Activated naive CD4-positive, alpha-beta T cell treated with anti-CD3 and anti-CD28 coated beads for 36 hours (primary cell): ENCODE measurements at regions not wholly inside any gene's neighbourhood (a gene's known extent, or its start where the extent isn't known, plus 50 kb on each side); places are given as distances from the start of the nearest gene placed in this dataset.
"Not testable (repeated sequence)": the region's sequence is repeated elsewhere in the genome, so short reads cannot be mapped to it uniquely, and the experiment has no call there.

Experiments
- CTCF ChIA-PET: fragments of 350-600 bp; sonication (Branson Sonifier 250); formaldehyde crosslinking; loops from one replicate; lab custom pipeline; 2021; ENCODE audit warnings: antibody characterized with exemption; lab: Charles Lee
- DNase-seq: peaks from one replicate; pipeline ENCODE4 v3.0.0-alpha.2; 2020
- H3K27ac Mint-ChIP-seq: one replicate; pipeline ENCODE4 v1.8.0; 2021; ENCODE audit warnings: mild to moderate bottlenecking, mixed read lengths
- H3K27me3 Mint-ChIP-seq: one replicate; pipeline ENCODE4 v1.8.0; 2021; ENCODE audit warnings: low read depth, mixed read lengths
- H3K36me3 Mint-ChIP-seq: one replicate; pipeline ENCODE4 v1.8.0; 2021; ENCODE audit warnings: low read depth, mixed read lengths
- H3K4me1 Mint-ChIP-seq: one replicate; pipeline ENCODE4 v1.8.0; 2021; ENCODE audit warnings: low read depth, mixed read lengths
- H3K4me3 Mint-ChIP-seq: one replicate; pipeline ENCODE4 v1.8.0; 2021; ENCODE audit warnings: mild to moderate bottlenecking, moderate library complexity, mixed read lengths
- H3K9me3 Mint-ChIP-seq: one replicate; pipeline ENCODE4 v1.8.0; 2021; ENCODE audit warnings: mixed read lengths
- intact Hi-C: fragments of 100-400 bp; cut with micrococcal nuclease; formaldehyde crosslinking; loops from one replicate; pipeline ENCODE4 v1.15.1; 2023

DNA sequence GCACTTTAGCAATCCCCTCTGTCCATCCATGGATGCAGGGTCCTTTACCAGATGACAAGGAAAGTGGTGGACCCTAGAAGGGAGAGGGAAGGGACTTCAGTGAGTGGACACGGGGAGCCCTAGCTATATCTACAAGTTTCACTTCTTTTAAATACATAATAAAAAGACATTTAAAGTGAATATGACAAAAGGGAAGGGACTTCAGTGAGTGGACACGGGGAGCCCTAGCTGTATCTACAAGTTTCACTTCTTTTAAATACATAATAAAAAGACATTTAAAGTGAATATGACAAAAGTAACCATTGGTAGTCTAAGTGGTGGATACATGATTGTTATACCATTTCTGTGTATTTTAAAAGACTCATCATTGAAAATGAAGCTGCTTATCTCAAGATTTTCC lies 81.9 kb upstream of the HES1 start:
- CTCF ChIA-PET: no interaction called here

DNA sequence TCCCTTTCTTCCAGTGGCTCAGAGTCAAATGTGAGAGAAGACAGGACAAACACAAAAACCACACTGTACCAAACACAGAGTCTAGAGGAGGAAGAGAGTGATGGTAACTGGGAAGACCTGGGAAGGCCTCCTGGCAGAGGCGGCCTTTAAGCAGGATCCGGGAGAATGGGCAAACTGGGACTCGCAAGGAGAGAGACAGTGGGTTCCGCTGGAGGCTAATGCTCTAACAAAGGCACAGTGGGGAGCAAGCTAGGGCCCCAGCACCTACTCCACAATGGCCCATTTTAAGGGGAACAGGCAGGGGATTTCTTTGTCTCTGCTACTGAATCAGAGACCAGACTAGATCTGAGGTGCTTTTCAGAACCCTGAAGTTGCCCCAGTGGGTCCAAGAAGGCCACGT lies 81.4 kb upstream of the HES1 start:
- H3K27me3 Mint-ChIP-seq: peaks cover 10% of the 10 kb centered on the region
- peaks cover 2% of the 10 kb centered on the region for H3K36me3 Mint-ChIP-seq
- peaks cover 10% of the 10 kb centered on the region for H3K4me1 Mint-ChIP-seq
- peaks cover 20% of the 10 kb centered on the region for H3K9me3 Mint-ChIP-seq
- no peak for DNase-seq
- no peak overlapping the region for H3K4me3 Mint-ChIP-seq
- CTCF ChIA-PET: no interaction called here
- H3K27ac Mint-ChIP-seq: no peak overlapping the region
- intact Hi-C loops: no loop called here

More for the DNA sequence above, 81.9 kb upstream of the HES1 start:
- peaks cover 10% of the 10 kb centered on the region for H3K27me3 Mint-ChIP-seq
- peaks cover 2% of the 10 kb centered on the region for H3K36me3 Mint-ChIP-seq
- peaks cover 20% of the 10 kb centered on the region for H3K9me3 Mint-ChIP-seq
- no peak overlapping the region for H3K4me3 Mint-ChIP-seq
- no peak overlapping the region for H3K27ac Mint-ChIP-seq
- no peak for DNase-seq
- H3K4me1 Mint-ChIP-seq: peaks cover 10% of the 10 kb centered on the region
- intact Hi-C loops: no loop called here

DNA sequence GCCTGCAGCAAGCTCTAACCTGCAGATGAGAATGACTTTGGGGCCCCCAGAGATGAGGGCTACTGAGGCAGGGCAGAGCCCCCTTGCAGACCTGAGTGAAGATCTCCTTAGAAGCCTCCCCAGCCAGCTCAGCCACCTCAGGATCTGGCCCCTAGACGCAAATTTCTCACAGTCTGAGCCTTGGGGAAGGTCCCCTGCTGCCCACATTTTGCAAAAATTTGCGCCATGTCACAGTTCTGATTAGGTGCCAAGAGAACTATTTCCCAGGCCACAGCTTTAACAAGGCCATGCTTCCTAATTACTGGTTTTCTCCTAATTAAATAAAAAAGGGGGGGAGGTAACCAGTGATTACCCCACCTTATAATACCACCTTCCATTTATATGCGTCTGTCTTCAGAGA lies 81.0 kb upstream of the HES1 start:
- peaks cover 10% of the 10 kb centered on the region for H3K4me1 Mint-ChIP-seq
- CTCF ChIA-PET: no interaction called here

DNA sequence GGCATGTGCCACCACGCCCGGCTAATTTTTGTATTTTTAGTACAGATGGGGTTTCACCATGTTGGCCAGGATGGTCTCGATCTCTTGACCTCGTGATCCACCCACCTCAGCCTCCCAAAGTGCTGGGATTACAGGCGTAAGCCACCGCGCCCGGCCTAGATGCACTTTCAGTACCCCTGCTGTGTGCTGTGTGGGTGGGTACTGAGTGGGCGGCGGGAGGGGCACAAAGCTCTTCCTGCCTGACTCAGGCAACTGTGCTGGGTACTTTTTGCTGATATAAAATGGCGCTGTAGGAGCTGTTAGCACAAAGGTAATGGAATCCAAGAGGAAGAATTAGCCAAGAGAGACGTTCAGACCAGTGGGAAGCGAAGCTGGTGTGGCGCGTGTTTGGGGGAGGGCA lies 79.6 kb upstream of the HES1 start:
- H3K9me3 Mint-ChIP-seq, H3K36me3 Mint-ChIP-seq, intact Hi-C loops, H3K27ac Mint-ChIP-seq, DNase-seq, H3K4me3 Mint-ChIP-seq, H3K4me1 Mint-ChIP-seq, CTCF ChIA-PET: not testable (repeated sequence)
- peaks cover 10% of the 10 kb centered on the region for H3K27me3 Mint-ChIP-seq

More for the DNA sequence above, 81.0 kb upstream of the HES1 start:
- Mint-ChIP-seq H3K27ac (no peak overlapping the region), H3K27me3 (peaks cover 10% of the 10 kb centered on the region), H3K9me3 (peaks cover 20% of the 10 kb centered on the region), H3K4me3 (no peak overlapping the region), H3K36me3 (peaks cover 2% of the 10 kb centered on the region)
- intact Hi-C loops: no loop called here
- no peak for DNase-seq

DNA sequence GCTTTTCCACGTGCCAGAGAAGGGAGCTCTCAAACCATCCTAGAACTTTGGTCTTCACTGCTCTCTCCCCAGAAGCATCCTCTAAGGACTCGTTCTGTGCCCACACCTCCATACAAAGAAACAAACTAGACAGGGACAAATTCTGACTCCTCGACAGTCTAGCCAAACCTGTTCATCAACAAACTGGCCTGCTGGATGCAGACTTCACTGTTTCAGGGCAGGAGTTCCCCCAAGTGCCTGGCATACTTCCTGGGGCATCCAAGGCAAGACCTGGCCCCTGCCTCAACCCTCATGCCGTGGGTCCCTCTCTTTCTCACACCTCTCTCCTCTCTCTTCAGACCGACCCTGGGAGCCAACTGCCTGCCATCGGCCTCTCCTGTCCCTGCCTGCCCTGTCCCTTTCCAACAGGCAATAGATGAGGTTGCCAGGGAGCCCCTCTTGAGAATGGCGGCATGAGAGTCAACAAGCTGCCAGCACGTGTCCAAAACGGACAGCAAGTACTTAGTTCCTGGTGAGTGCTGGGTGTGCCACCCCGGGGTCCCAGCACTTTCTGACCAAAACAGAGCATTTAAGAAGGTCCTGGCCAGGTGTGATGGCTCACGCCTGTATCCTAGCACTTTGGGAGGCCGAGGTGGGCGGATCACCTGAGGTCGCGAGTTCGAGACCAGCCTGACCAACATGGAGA lies 79.1 kb upstream of the HES1 start:
- CTCF ChIA-PET: interaction anchor here (0.7 kb wide), 1 partner anchor 228 kb away, joined by 3 read pairs; no protein-coding TSS in a partner anchor
- peak overlapping the region; percentile 5 for H3K4me3 Mint-ChIP-seq
- no peak for DNase-seq

DNA sequence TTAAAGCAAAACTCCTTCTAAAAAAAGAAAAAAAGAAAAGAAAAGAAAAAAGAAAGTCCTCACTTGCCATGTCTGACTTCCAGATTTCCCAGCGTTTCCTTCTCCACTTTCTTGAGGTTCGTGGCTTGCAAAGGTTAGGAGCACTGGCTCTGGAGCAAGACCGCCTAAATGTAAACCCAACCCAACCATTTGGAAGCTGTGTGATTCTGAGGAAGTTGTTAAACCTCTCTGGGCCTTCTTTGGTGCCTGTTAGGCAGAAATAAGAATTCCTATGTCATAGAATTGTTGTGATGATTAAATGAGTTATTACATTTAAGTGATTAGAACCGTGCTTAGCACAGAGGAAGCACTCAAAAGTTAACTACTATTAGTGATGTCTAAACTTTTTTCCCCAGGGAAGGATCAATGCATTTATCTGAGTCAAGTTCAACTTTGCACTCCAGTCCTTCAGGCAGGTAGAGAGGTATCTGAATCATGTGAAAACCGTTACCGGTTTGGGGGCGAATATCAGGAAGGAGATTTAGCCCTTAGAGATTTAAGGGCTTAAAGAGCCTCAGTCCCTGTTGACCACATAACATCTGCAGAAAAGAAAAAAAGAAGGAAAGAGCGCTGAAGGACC lies 78.3 kb upstream of the HES1 start:
- Mint-ChIP-seq H3K9me3 (no peaks in the 10 kb centered on the region), H3K4me1 (peaks cover 10% of the 10 kb centered on the region), H3K27ac (no peak overlapping the region), H3K27me3 (peaks cover 10% of the 10 kb centered on the region), H3K4me3 (peak overlapping the region; percentile 58), H3K36me3 (no peaks in the 10 kb centered on the region)
- DNase-seq: no peak
- intact Hi-C loops: loop anchor here (1.0 to 2.0 kb wide), 2 partner anchors 14 to 51 kb away; no protein-coding TSS in a partner anchor
- CTCF ChIA-PET: interaction anchor here (0.7 kb wide), 1 partner anchor 227 kb away, joined by 3 read pairs; no protein-coding TSS in a partner anchor

More for the DNA sequence above, 79.1 kb upstream of the HES1 start:
- intact Hi-C loops: no loop called here
- Mint-ChIP-seq H3K9me3 (peaks cover 2% of the 10 kb centered on the region), H3K4me1 (peaks cover 10% of the 10 kb centered on the region), H3K27ac (no peak overlapping the region), H3K27me3 (peaks cover 10% of the 10 kb centered on the region), H3K36me3 (peaks cover 1% of the 10 kb centered on the region)

DNA sequence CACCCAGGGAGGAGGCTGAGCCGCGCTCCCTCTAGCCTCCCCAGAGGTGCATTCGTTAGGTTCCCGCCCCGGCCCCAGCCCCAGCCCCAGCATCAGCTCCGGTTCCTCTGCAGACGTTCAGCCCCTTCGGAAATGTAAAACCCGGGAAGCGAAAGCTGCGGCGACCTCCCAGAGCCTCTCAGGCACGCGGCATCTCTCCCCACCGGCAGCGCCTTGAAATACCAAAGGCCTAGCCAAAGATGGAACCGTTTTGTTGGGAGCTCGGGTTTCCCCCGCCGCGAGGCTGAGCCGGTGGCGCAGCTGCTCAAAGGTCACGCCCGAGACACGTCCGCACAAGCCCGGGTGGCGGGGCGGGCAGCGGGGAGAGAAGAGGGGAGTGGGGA lies 77.8 kb upstream of the HES1 start:
- H3K27me3 Mint-ChIP-seq: peaks cover 7% of the 10 kb centered on the region
- peak; percentile 75 for DNase-seq
- CTCF ChIA-PET: no interaction called here
- peaks cover 10% of the 10 kb centered on the region for H3K4me1 Mint-ChIP-seq
- intact Hi-C loops: loop anchor here (1.0 to 2.0 kb wide), 2 partner anchors 13 to 51 kb away; no protein-coding TSS in a partner anchor
- H3K4me3 Mint-ChIP-seq: peak overlapping the region; percentile 58
- H3K9me3 Mint-ChIP-seq: no peaks in the 10 kb centered on the region
- no peaks in the 10 kb centered on the region for H3K36me3 Mint-ChIP-seq
- H3K27ac Mint-ChIP-seq: no peak overlapping the region

DNA sequence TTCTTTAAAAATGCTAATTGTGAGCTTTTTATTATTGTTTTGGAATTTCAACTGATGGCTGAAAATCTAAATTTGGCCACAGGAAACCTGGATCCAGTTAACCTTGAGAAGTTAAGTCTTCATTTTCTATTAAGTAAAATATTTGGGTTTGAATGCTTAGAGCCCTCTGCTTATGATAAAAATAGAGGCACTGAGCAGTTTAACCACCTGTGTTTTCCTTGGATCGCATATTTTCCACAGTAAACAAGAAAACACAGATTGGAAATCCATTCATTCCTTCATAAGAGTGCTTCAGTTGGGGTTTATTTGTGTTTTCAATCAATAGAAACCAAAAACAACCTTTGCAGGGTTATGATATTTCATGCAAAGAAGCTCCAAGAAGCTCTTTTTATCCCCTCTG lies 77.2 kb upstream of the HES1 start:
- Mint-ChIP-seq H3K4me1 (peaks cover 10% of the 10 kb centered on the region), H3K27ac (no peak overlapping the region), H3K9me3 (no peaks in the 10 kb centered on the region), H3K36me3 (no peaks in the 10 kb centered on the region), H3K27me3 (peaks cover 7% of the 10 kb centered on the region), H3K4me3 (no peak overlapping the region)
- CTCF ChIA-PET: interaction anchor here (1.2 kb wide), 1 partner anchor 257 kb away, joined by 3 read pairs; no protein-coding TSS in a partner anchor
- intact Hi-C loops: loop anchor here (1.0 to 2.0 kb wide), 2 partner anchors 13 to 50 kb away; no protein-coding TSS in a partner anchor
- DNase-seq: no peak

DNA sequence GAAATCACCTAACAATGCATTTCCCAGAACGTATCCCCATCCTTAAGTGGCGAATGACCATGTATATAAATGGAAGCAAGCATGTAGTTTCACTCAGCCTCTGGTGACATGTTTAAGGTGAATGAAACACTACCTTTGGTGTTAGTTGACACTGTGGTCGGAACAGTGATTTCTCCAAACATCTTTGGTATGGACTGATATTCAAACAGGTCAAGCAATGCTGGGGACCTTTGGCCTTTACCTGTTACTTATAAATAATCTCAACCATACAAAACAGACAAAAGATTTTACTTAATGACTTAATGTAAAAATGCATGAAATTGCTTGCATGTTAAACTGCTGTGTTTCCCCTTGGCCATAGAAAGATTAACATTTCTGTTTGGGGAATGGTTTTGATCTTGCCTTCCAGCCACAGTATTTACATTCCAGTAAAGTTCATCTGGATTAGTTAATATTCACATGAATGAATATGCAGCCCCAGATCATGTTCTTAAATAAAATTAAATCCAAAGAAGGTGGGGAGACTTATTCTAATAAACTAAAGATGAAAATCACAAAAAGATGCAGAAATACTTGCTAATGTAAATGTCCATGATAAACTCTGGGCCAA lies 74.4 kb upstream of the HES1 start:
- intact Hi-C loops: no loop called here
- H3K27ac Mint-ChIP-seq: no peak overlapping the region
- H3K27me3 Mint-ChIP-seq: peaks cover 5% of the 10 kb centered on the region
- no peak for DNase-seq
- CTCF ChIA-PET: interaction anchor here (0.6 kb wide), 1 partner anchor 44 kb away, joined by 5 read pairs; no protein-coding TSS in a partner anchor
- H3K36me3 Mint-ChIP-seq: no peaks in the 10 kb centered on the region
- H3K4me1 Mint-ChIP-seq: peaks cover 7% of the 10 kb centered on the region
- no peak overlapping the region for H3K4me3 Mint-ChIP-seq
- no peaks in the 10 kb centered on the region for H3K9me3 Mint-ChIP-seq

DNA sequence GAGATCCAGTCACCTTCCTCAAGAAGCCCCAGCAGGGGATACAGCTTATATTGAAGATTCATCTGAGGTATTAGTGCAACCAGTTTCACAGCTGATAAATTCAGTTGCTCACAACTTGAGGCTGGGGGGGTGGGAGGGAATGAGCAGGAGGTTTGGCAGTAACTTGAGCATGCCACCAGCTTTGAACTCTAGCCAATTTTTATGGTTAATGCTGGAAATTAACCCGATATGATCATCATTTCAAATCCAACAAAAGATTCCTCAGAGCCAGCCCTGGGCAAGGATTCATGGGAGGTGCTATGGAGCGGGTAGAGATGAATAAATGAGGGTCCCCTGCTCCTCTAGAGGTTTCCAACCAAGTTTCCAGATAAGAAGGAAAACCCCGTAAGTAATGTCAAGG lies 73.1 kb upstream of the HES1 start:
- Mint-ChIP-seq H3K27me3 (peaks cover 1% of the 10 kb centered on the region), H3K27ac (no peak overlapping the region), H3K9me3 (no peaks in the 10 kb centered on the region), H3K4me3 (no peak overlapping the region), H3K36me3 (no peaks in the 10 kb centered on the region), H3K4me1 (peaks cover 4% of the 10 kb centered on the region)
- CTCF ChIA-PET: no interaction called here
- intact Hi-C loops: no loop called here
- DNase-seq: no peak

DNA sequence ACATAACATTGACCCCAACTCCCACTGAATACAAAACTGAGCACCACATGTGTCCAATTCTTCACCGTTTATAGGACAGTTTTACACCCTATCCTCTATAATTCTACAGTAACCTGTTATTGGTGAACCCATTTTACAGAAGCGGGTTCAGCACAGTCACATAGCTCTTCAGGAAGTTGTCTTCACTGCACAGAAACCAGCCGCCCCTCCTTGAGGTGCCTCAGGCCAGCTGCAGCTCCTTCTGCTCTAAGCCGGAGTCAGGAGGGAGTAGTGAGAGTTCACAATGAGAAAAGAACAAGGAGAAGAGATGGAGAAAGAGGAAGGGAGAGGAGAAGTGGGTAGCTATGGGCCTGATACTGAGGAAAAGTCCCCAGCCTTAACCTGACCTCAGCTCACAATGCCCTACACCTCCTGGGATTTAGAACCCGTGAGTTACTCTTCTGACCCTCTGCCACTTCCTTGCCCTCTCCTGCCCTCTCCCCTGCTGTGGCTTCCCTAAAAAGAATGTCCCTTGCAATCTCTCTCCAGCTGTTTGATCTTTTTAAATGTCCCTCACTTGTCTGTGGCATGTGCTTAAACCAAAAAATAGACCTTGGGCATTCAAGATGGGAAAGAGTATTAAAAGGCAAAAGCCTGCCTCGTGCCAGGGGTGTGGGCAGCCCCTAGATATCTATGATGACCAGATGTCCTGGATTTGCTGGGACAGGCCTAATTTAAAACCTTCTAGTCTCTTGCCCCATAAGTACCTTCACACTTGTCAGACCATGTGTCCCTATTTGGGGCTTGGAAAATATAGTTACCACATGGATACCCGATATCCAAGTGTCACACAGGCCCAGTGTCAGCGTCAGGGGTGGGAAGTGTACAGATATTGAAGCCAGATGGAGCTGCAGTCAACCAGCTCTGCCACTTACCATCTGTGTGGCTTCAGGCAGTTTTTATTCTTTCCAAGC lies 71.3 kb upstream of the HES1 start:
- intact Hi-C loops: no loop called here
- Mint-ChIP-seq H3K4me3 (no peak overlapping the region), H3K27ac (no peak overlapping the region), H3K27me3 (peaks cover 4% of the 10 kb centered on the region), H3K4me1 (peaks cover 10% of the 10 kb centered on the region), H3K9me3 (no peaks in the 10 kb centered on the region), H3K36me3 (no peaks in the 10 kb centered on the region)
- DNase-seq: no peak
- CTCF ChIA-PET: no interaction called here

DNA sequence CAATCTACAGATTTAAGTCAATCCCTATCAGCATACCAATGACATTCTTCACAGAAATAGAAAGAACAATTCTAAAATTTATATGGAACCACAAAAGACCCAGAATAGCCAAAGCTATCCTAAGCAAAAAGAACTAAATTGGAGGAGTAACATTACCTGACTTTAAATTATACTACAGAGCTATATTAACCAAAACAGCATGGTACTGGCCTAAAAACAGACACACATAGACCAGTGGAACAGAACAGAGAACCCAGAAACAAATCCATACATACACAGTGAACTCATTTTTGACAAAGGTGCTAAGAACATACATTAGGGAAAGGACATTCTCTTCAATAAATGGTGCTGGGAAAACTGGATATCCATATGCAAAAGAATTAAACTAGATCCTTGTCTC lies 68.6 kb upstream of the HES1 start:
- H3K4me3 Mint-ChIP-seq, H3K27me3 Mint-ChIP-seq: not testable (repeated sequence)
- CTCF ChIA-PET: interaction anchor here (1.0 kb wide), 1 partner anchor 286 kb away, joined by 3 read pairs; no protein-coding TSS in a partner anchor

More for the DNA sequence above, 68.6 kb upstream of the HES1 start:
- DNase-seq, H3K36me3 Mint-ChIP-seq, intact Hi-C loops, H3K9me3 Mint-ChIP-seq, H3K27ac Mint-ChIP-seq: not testable (repeated sequence)
- H3K4me1 Mint-ChIP-seq: peaks cover 22% of the 10 kb centered on the region
